AG04449 (cell line): ENCODE measurements at regions not wholly inside any gene's neighbourhood (a gene's known extent, or its start where the extent isn't known, plus 50 kb on each side); places are given as distances from the start of the nearest gene placed in this dataset.
"Not testable (repeated sequence)": the region's sequence is repeated elsewhere in the genome, so short reads cannot be mapped to it uniquely, and the experiment has no call there.

Experiments
- CTCF ChIA-PET: fragments of 350-600 bp; formaldehyde crosslinking; extraction: SDS; loops from one replicate; lab custom pipeline; 2021; ENCODE audit warnings: antibody characterized with exemption; lab: Yijun Ruan, JAX
- POLR2A ChIA-PET: fragments of 400-600, 350-600 bp; formaldehyde crosslinking; extraction: SDS; loops from one replicate; lab custom pipeline; 2020; ENCODE audit warnings: antibody characterized with exemption, inconsistent platforms; lab: Yijun Ruan, JAX
- DNase-seq: peaks from one replicate; pipeline ENCODE4 v3.0.0-alpha.2; 2010; ENCODE audit warnings: low read depth, low spot score
- H3K4me3 ChIP-seq: 2 replicates; pipeline ENCODE4 v1.5.1; 2011; ENCODE audit warnings: low read depth, mild to moderate bottlenecking, control low read depth, low read length
- CTCF ChIP-seq: IDR thresholded peaks from one replicate; pipeline ENCODE4 v1.5.1; 2011; ENCODE audit warnings: mild to moderate bottlenecking, moderate library complexity, low read length, control low read depth, inconsistent platforms; ENCODE audit not compliant: insufficient read depth; ENCODE audit errors: missing control alignments

GRCh38 chrX:76509775-76510174 lies 82.3 kb downstream of the MAGEE1 start:
- ChIA-PET POLR2A (no interaction called here), CTCF (no interaction called here)
- no peak for DNase-seq
- no peak for TF ChIP-seq CTCF
- no peak overlapping the region for H3K4me3 ChIP-seq

- CTCF ChIA-PET: no interaction called here
- no peak for DNase-seq
- no peak overlapping the region for H3K4me3 ChIP-seq
- POLR2A ChIA-PET: no interaction called here
- no peak for TF ChIP-seq CTCF
These were observed 90.0 kb downstream of the MAGEE1 start for GRCh38 chrX:76517544-76517943.

- ChIA-PET CTCF (no interaction called here), POLR2A (no interaction called here)
These were observed 93.0 kb downstream of the MAGEE1 start for GRCh38 chrX:76520273-76521054.

GRCh38 chrX:76535675-76536074 lies 108.2 kb downstream of the MAGEE1 start:
- DNase-seq, CTCF ChIA-PET, POLR2A ChIA-PET: not testable (repeated sequence)

More at GRCh38 chrX:76520273-76521054, 93.0 kb downstream of the MAGEE1 start:
- no peak overlapping the region for H3K4me3 ChIP-seq
- DNase-seq: no peak
- TF ChIP-seq CTCF: no peak

GRCh38 chrX:76538860-76539259 lies 111.3 kb downstream of the MAGEE1 start:
- TF ChIP-seq CTCF: no peak
- CTCF ChIA-PET: no interaction called here
- POLR2A ChIA-PET: no interaction called here
- no peak overlapping the region for H3K4me3 ChIP-seq
- DNase-seq: no peak

More at GRCh38 chrX:76535675-76536074, 108.2 kb downstream of the MAGEE1 start:
- H3K4me3 ChIP-seq: not testable (repeated sequence)

GRCh38 chrX:76543381-76543780 lies 115.9 kb downstream of the MAGEE1 start:
- DNase-seq, POLR2A ChIA-PET, H3K4me3 ChIP-seq, CTCF ChIA-PET: not testable (repeated sequence)

- POLR2A ChIA-PET: no interaction called here
- TF ChIP-seq CTCF: no peak
- no peak for DNase-seq
- no peak overlapping the region for H3K4me3 ChIP-seq
- CTCF ChIA-PET: no interaction called here
These were observed 122.5 kb downstream of the MAGEE1 start for GRCh38 chrX:76550016-76550415.
